HG03378 (cell line): ENCODE measurements at regions not wholly inside any gene's neighbourhood (a gene's known extent, or its start where the extent isn't known, plus 50 kb on each side); places are given as distances from the start of the nearest gene placed in this dataset.

Experiments
- ATAC-seq: cut with Tn5 transposase; IDR thresholded peaks from one replicate; pipeline ENCODE4 v1.9.1; 2021; ENCODE audit warnings: mild to moderate bottlenecking, moderate library complexity; ENCODE audit not compliant: unreplicated experiment

DNA sequence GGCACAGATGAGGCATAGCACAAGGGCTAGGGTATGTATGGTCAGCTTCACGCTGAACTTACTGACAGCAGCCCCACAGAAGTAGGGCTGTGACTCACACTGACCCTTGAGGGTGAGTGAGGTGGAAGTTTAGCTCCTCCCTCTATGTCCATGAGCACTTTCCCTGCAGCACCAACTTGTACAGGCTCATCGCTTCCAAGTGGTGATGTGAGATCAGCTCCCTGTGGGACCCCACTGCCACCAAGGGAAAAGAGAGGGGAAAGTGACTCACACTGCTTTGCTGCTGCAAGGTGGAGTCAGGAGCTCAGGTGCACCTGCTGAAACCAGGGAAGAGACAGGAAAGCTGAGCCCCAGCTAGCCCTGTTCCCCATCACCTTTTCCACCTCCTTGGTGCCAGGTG, 91.5 kb downstream of the TEX51 start:
- no peak for ATAC-seq

- no peak for ATAC-seq
These were observed 92.2 kb downstream of the TEX51 start for GRCh38 chr2:126990605-126991532.

GRCh38 chr2:126994340-126994777, 95.7 kb downstream of the TEX51 start:
- ATAC-seq, result no peak

DNA sequence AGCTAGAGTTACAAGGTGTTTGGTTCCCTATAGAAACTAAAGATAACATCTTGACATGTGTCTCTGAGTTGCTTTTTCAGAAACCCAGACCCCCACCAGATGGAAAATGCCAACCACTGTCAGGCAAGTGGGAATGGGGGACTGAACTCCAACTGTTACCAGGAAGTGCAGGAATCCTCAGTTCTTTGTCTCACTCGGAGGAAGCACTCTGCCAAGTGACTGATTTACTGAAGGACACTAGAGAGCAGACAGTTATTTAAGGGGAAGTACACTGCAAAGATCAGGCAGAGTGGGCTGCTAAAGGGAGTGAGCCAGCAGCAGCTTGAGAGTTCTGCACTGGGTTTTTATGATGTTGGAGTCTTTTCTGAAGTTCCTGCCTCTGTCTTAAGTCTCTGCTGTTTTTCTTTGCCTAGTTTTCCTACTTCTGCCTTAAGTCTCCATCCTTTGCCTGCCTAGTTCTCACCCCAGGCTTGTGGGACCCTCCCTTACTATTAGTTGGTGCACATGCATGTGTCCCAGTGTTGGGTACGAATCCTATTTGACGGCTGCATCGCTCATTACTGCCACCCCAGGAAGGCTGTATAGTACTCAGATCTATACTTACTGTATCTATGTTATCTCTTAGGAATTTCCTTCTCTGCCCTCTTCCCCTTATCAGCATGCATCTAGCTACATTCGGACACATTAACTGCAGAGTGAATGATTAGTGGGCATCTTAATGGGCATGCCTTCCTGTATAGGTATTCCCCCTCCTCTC, 97.1 kb downstream of the TEX51 start:
- no peak for ATAC-seq

DNA sequence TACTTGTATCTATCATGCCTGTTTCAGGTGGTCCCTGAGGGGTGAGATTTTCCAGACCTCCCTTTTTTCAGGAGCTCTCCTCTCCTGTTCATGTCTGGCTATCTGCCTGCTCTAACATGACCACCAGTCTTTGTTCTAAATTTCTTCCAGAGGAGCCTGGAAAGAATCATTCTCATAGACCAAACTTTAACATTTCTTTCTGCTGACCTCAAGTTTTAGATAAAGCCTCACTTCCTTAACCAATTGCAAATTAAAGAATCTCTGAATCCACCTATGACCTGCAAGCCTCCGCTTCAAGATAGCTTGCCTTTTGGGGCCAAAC, 97.6 kb downstream of the TEX51 start:
- ATAC-seq, result no peak
